IMR-90 (cell line): ENCODE measurements at regions not wholly inside any gene's neighbourhood (a gene's known extent, or its start where the extent isn't known, plus 50 kb on each side); places are given as distances from the start of the nearest gene placed in this dataset.

Experiments
- ATAC-seq: fragments of 200-7000 bp; cut with Tn5 transposase; 2 replicates; pipeline ENCODE4 v1.9.1; 2020; ENCODE audit warnings: low read depth, mild to moderate bottlenecking, moderate library complexity
- BruUV-seq: library from RNA; stranded (reverse); fragments of 400-500 nt; replicated peaks from 2 replicates; lab custom pipeline; 2021; lab: Mats Ljungman, UMichigan
- CTCF ChIA-PET: fragments of 300-600 bp; formaldehyde crosslinking; extraction: SDS; loops from one replicate; lab custom pipeline; 2021; ENCODE audit warnings: antibody characterized with exemption; lab: Yijun Ruan, JAX
- POLR2A ChIA-PET: fragments of 300-600 bp; sonication (Branson Sonifier 250); formaldehyde crosslinking; loops from one replicate; lab custom pipeline; 2022; ENCODE audit warnings: antibody characterized with exemption; ENCODE audit not compliant: unreplicated experiment; lab: Charles Lee
- DNase-seq: peaks from one replicate; pipeline ENCODE4 v3.0.0; 2013
- H2AFZ ChIP-seq: replicated peaks from 2 replicates; pipeline ENCODE3; 2013; ENCODE audit warnings: low read length, mild to moderate bottlenecking; ENCODE audit not compliant: poor library complexity
- H2AK5ac ChIP-seq: 2 replicates; pipeline ENCODE4 v1.6.1; 2013; ENCODE audit warnings: low read depth, low read length, inconsistent platforms
- H2AK9ac ChIP-seq: replicated peaks from 2 replicates; pipeline ENCODE3; 2013; ENCODE audit warnings: mild to moderate bottlenecking, low read depth, low read length, moderate library complexity; ENCODE audit not compliant: poor library complexity
- H2BK120ac ChIP-seq: 2 replicates; pipeline ENCODE4 v1.6.1; 2013; ENCODE audit warnings: low read depth, low read length, inconsistent platforms
- H2BK15ac ChIP-seq: 3 replicates; pipeline ENCODE4 v1.6.1; 2013; ENCODE audit warnings: low read depth, low read length, inconsistent platforms
- H2BK20ac ChIP-seq: 2 replicates; pipeline ENCODE4 v1.6.1; 2013; ENCODE audit warnings: low read depth, mild to moderate bottlenecking, inconsistent platforms, low read length, moderate library complexity
- H2BK5ac ChIP-seq: 2 replicates; pipeline ENCODE4 v1.6.1; 2013; ENCODE audit warnings: mild to moderate bottlenecking, low read depth, low read length, inconsistent platforms; ENCODE audit not compliant: poor library complexity, severe bottlenecking
- H3K14ac ChIP-seq: replicated peaks from 2 replicates; pipeline ENCODE4 v1.6.1; 2013; ENCODE audit warnings: low read depth, low read length, inconsistent platforms
- H3K18ac ChIP-seq: 2 replicates; pipeline ENCODE4 v1.6.1; 2013; ENCODE audit warnings: low read depth, low read length, control low read depth
- H3K23ac ChIP-seq: 2 replicates; pipeline ENCODE4 v1.6.1; 2013; ENCODE audit warnings: low read depth, low read length, inconsistent platforms
- H3K27ac ChIP-seq: 2 replicates; pipeline ENCODE4 v1.5.1; 2013; ENCODE audit warnings: mild to moderate bottlenecking, control low read depth, low read length; ENCODE audit not compliant: insufficient read depth
- H3K27me3 ChIP-seq: 2 replicates; pipeline ENCODE4 v1.6.1; 2013; ENCODE audit warnings: low read length; ENCODE audit not compliant: control insufficient read depth, insufficient read depth
- H3K36me3 ChIP-seq: 2 replicates; pipeline ENCODE4 v1.6.1; 2013; ENCODE audit warnings: low read length, mixed read lengths; ENCODE audit not compliant: control insufficient read depth, insufficient read depth
- H3K4ac ChIP-seq: 2 replicates; pipeline ENCODE4 v1.6.1; 2013; ENCODE audit warnings: low read depth, low read length, inconsistent platforms
- H3K4me1 ChIP-seq: 2 replicates; pipeline ENCODE4 v1.6.1; 2013; ENCODE audit warnings: low read length, mixed read lengths; ENCODE audit not compliant: control insufficient read depth, insufficient read depth
- H3K4me2 ChIP-seq: 2 replicates; pipeline ENCODE4 v1.6.1; 2013; ENCODE audit warnings: low read depth, mild to moderate bottlenecking, control low read depth, low read length, moderate library complexity
- H3K4me3 ChIP-seq: 2 replicates; pipeline ENCODE4 v1.5.1; 2013; ENCODE audit warnings: low read depth, mild to moderate bottlenecking, control low read depth, low read length, moderate library complexity; ENCODE audit not compliant: insufficient read depth
- H3K56ac ChIP-seq: 2 replicates; pipeline ENCODE4 v1.6.1; 2013; ENCODE audit warnings: low read length, inconsistent platforms; ENCODE audit not compliant: insufficient read depth; ENCODE audit errors: extremely low read depth
- H3K79me1 ChIP-seq, 2 experiments: 2 replicates each; pipeline ENCODE4 v1.6.1; 2013; ENCODE audit warnings: low read length in 2 of 2, inconsistent platforms in 1 of 2, low read depth in 1 of 2
- H3K9ac ChIP-seq: 2 replicates; pipeline ENCODE4 v1.6.1; 2013; ENCODE audit warnings: low read depth, low read length, control low read depth
- H3K9me1 ChIP-seq: 2 replicates; pipeline ENCODE4 v1.6.1; 2013; ENCODE audit warnings: low read length, inconsistent platforms; ENCODE audit not compliant: insufficient read depth
- H3K9me3 ChIP-seq: 2 replicates; pipeline ENCODE4 v1.6.1; 2013; ENCODE audit warnings: low read length; ENCODE audit not compliant: control insufficient read depth, insufficient read depth
- H4K20me1 ChIP-seq: 2 replicates; pipeline ENCODE4 v1.6.1; 2013; ENCODE audit warnings: low read length, inconsistent platforms; ENCODE audit not compliant: insufficient read depth
- H4K5ac ChIP-seq: 2 replicates; pipeline ENCODE4 v1.6.1; 2013; ENCODE audit warnings: mild to moderate bottlenecking, low read depth, low read length, control low read depth
- H4K8ac ChIP-seq, 2 experiments: 2 replicates each; pipeline ENCODE4 v1.6.1; 2013; ENCODE audit warnings: low read depth in 2 of 2, low read length in 2 of 2, control low read depth in 1 of 2, inconsistent platforms in 1 of 2
- H4K91ac ChIP-seq: 2 replicates; pipeline ENCODE4 v1.6.1; 2013; ENCODE audit warnings: low read depth, low read length, inconsistent platforms; ENCODE audit not compliant: insufficient read depth
- BHLHE40 ChIP-seq: fragments of 150-350 bp; IDR thresholded peaks from 2 replicates; pipeline ENCODE4 v1.6.1; 2016; ENCODE audit warnings: mild to moderate bottlenecking, low read depth, low read length
- CEBPB ChIP-seq: IDR thresholded peaks from 2 replicates; pipeline ENCODE4 v1.6.1; 2012; ENCODE audit warnings: low read depth, low read length, improper control_type of control experiment
- CHD1 ChIP-seq: IDR thresholded peaks from 2 replicates; pipeline ENCODE4 v1.6.1; 2012; ENCODE audit warnings: low read depth, low read length, improper control_type of control experiment
- CTCF ChIP-seq: conservative IDR thresholded peaks from 2 replicates; pipeline ENCODE4 v1.5.1; 2012; ENCODE audit warnings: mild to moderate bottlenecking, low read depth, low read length, improper control_type of control experiment
- ELK1 ChIP-seq: fragments of 150-350 bp; IDR thresholded peaks from 2 replicates; pipeline ENCODE4 v1.6.1; 2016; ENCODE audit warnings: low read depth, mild to moderate bottlenecking, low read length, moderate library complexity, borderline replicate concordance
- FOS ChIP-seq: fragments of 150-350 bp; IDR thresholded peaks from 2 replicates; pipeline ENCODE4 v1.6.1; 2016; ENCODE audit warnings: low read depth, low read length
- MAFK ChIP-seq: IDR thresholded peaks from 2 replicates; pipeline ENCODE4 v1.6.1; 2012; ENCODE audit warnings: low read depth, low read length, improper control_type of control experiment
- MAZ ChIP-seq: IDR thresholded peaks from 2 replicates; pipeline ENCODE4 v1.6.1; 2012; ENCODE audit warnings: low read depth, mild to moderate bottlenecking, low read length, improper control_type of control experiment, moderate library complexity, borderline replicate concordance
- MXI1 ChIP-seq: IDR thresholded peaks from 2 replicates; pipeline ENCODE4 v1.6.1; 2012; ENCODE audit warnings: low read depth, mild to moderate bottlenecking, low read length, moderate library complexity, borderline replicate concordance
- NFE2L2 ChIP-seq: fragments of 150-350 bp; IDR thresholded peaks from 2 replicates; pipeline ENCODE4 v1.6.1; 2016; ENCODE audit warnings: low read depth, mild to moderate bottlenecking, low read length
- POLR2A ChIP-seq: IDR thresholded peaks from 2 replicates; pipeline ENCODE4 v1.6.1; 2012; ENCODE audit warnings: mild to moderate bottlenecking, low read depth, low read length
- RAD21 ChIP-seq: IDR thresholded peaks from 2 replicates; pipeline ENCODE4 v1.6.1; 2012; ENCODE audit warnings: low read length, improper control_type of control experiment
- RCOR1 ChIP-seq: IDR thresholded peaks from 2 replicates; pipeline ENCODE4 v1.6.1; 2012; ENCODE audit warnings: mild to moderate bottlenecking, low read length, improper control_type of control experiment; ENCODE audit not compliant: insufficient replicate concordance
- RFX5 ChIP-seq: IDR thresholded peaks from 2 replicates; pipeline ENCODE4 v1.8.0; 2012; ENCODE audit warnings: low read depth, mild to moderate bottlenecking, low read length, moderate library complexity
- SMC3 ChIP-seq: fragments of 150-350 bp; IDR thresholded peaks from 2 replicates; pipeline ENCODE4 v1.6.1; 2016; ENCODE audit warnings: low read depth, mild to moderate bottlenecking, antibody characterized with exemption, low read length, moderate library complexity
- USF2 ChIP-seq: fragments of 150-350 bp; IDR thresholded peaks from 2 replicates; pipeline ENCODE4 v1.6.1; 2017; ENCODE audit warnings: mild to moderate bottlenecking, antibody characterized with exemption, low read length, low read depth
- WGBS, 2 experiments: methylation state at CpG; one replicate each; pipeline versions ENCODE4 v1.1.5 to v1.1.7; 2013; ENCODE audit warnings: missing lambda C conversion rate in 2 of 2; ENCODE audit not compliant: insufficient read length in 1 of 2; ENCODE audit errors: extremely low coverage in 2 of 2; 5-methylcytosine and 5-hydroxymethylcytosine counted together
- dilution Hi-C: fragments of 300-500 bp; cut with HindIII; formaldehyde crosslinking; loops from one replicate; pipeline ENCODE4 v1.14.3; 2018; ENCODE audit warnings: low sequenced_read_pairs; ENCODE audit not compliant: unreplicated experiment
- in situ Hi-C: fragments of 300-500 bp; cut with MboI; formaldehyde crosslinking; loops from 3 replicates; pipeline ENCODE4 v1.14.3; 2019; ENCODE audit warnings: low sequenced_read_pairs, inconsistent platforms, mixed read lengths
- intact Hi-C: fragments of 100-400 bp; cut with micrococcal nuclease; formaldehyde crosslinking; loops from 2 replicates; pipeline ENCODE4 v1.10.0; 2022

GRCh38 chr11:23769214-23769613, 727.6 kb upstream of the LUZP2 start:
- H4K91ac ChIP-seq = no peak overlapping the region
- no peak overlapping the region for H3K4me3 ChIP-seq
- H3K36me3 ChIP-seq = no peaks in the 10 kb centered on the region
- no peak overlapping the region for H2BK15ac ChIP-seq
- no TSS peak for BruUV-seq
- dilution Hi-C loops (no loop called here), intact Hi-C loops (no loop called here), in situ Hi-C loops (no loop called here)
- H3K27ac ChIP-seq = no peak overlapping the region
- ATAC-seq (no peak), DNase-seq (no peak)
- no peak overlapping the region for H4K8ac ChIP-seq
- H3K4ac ChIP-seq = no peak overlapping the region
- H4K20me1 ChIP-seq = no peaks in the 10 kb centered on the region
- peaks cover 9% of the 10 kb centered on the region for H3K4me1 ChIP-seq
- no peak overlapping the region for H3K23ac ChIP-seq
- no peak overlapping the region for H3K14ac ChIP-seq
- H4K5ac ChIP-seq = no peak overlapping the region
- CTCF ChIA-PET = interaction anchor here (0.7 kb wide), 1 partner anchor 596 kb away, joined by 3 read pairs; no protein-coding TSS in a partner anchor
- no peak overlapping the region for H3K56ac ChIP-seq
- peaks cover 12% of the 10 kb centered on the region; the same call in 1 of the 2 replicates for H3K9me3 ChIP-seq
- POLR2A ChIA-PET = no interaction called here
- H3K18ac ChIP-seq = no peak overlapping the region
- H3K9me1 ChIP-seq = no peaks in the 10 kb centered on the region
- no peak overlapping the region for H2AK9ac ChIP-seq
- H2AFZ ChIP-seq = no peak overlapping the region
- H3K4me2 ChIP-seq = no peak overlapping the region
- no peak overlapping the region for H2BK120ac ChIP-seq
- no peak overlapping the region for H2AK5ac ChIP-seq
- H2BK5ac ChIP-seq = no peak overlapping the region
- no peaks in the 10 kb centered on the region for H3K27me3 ChIP-seq
- H3K79me1 ChIP-seq = no peaks in the 10 kb centered on the region
- no CpG with 5 or more reads among the region's 1 CpG for WGBS, 2 experiments
- H3K9ac ChIP-seq = no peak overlapping the region
- H2BK20ac ChIP-seq = no peak overlapping the region
- no peak for TF ChIP-seq ELK1
- no peak for TF ChIP-seq CEBPB
- TF ChIP-seq RFX5 = no peak
- TF ChIP-seq FOS = no peak
- TF ChIP-seq CHD1 = no peak
- no peak for TF ChIP-seq USF2
- no peak for TF ChIP-seq POLR2A
- TF ChIP-seq NFE2L2 = no peak
- no peak for TF ChIP-seq SMC3
- no peak for TF ChIP-seq BHLHE40
- no peak for TF ChIP-seq RAD21
- no peak for TF ChIP-seq MAZ
- no peak for TF ChIP-seq RCOR1
- no peak for TF ChIP-seq CTCF
- no peak for TF ChIP-seq MXI1
- no peak for TF ChIP-seq MAFK
